HG03439 (cell line): ENCODE measurements at regions not wholly inside any gene's neighbourhood (a gene's known extent, or its start where the extent isn't known, plus 50 kb on each side); places are given as distances from the start of the nearest gene placed in this dataset.
"Not testable (repeated sequence)": the region's sequence is repeated elsewhere in the genome, so short reads cannot be mapped to it uniquely, and the experiment has no call there.

ENCODE experiments used
- ATAC-seq: cut with Tn5 transposase; IDR thresholded peaks from one replicate; pipeline ENCODE4 v1.9.1; 2021; ENCODE audit warnings: mild to moderate bottlenecking, moderate library complexity; ENCODE audit not compliant: unreplicated experiment

GRCh38 chr2:4029081-4029480, 325.7 kb downstream of the DCDC2C start:
- ATAC-seq = no peak

DNA sequence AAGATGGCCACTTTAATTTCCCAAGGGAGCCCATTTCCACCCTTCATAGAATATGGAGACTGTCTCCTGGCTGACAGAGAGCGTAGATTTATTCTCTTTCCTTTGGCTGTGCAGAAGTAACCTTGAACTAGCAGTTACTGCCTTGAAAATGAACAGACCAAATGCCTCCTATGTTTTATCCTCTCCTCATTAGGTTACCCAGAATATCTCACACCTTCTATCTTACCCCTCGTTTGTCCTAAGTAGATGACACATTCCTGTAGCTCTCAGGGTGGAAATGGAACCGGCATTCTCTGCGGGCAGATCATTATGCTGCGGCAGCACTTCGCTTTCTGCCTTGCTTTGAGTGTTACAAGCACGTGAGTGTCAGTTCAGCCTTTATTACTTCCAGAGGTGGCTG, 336.5 kb downstream of the DCDC2C start:
- no peak for ATAC-seq

GRCh38 chr2:4047961-4048891, 344.9 kb downstream of the DCDC2C start:
- no peak for ATAC-seq

DNA sequence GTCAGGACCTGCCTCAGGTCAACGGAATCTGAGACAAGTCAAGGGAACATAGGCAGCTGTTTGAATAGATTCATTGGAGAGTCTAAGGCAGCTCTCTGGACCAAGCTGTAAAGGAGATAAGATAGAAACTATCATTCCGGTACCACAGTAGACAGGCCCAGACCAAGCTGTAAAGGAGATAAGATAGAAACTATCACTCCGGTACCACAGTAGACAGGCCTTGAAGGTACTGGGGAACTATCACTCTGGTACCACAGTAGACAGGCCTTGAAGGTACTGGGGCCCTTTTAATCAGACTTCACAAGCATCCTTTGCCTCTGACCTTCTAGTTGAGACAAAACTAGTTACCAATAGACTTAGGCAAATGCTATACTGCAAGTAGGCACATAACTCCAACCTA, 346.1 kb downstream of the DCDC2C start:
- ATAC-seq = no peak

DNA sequence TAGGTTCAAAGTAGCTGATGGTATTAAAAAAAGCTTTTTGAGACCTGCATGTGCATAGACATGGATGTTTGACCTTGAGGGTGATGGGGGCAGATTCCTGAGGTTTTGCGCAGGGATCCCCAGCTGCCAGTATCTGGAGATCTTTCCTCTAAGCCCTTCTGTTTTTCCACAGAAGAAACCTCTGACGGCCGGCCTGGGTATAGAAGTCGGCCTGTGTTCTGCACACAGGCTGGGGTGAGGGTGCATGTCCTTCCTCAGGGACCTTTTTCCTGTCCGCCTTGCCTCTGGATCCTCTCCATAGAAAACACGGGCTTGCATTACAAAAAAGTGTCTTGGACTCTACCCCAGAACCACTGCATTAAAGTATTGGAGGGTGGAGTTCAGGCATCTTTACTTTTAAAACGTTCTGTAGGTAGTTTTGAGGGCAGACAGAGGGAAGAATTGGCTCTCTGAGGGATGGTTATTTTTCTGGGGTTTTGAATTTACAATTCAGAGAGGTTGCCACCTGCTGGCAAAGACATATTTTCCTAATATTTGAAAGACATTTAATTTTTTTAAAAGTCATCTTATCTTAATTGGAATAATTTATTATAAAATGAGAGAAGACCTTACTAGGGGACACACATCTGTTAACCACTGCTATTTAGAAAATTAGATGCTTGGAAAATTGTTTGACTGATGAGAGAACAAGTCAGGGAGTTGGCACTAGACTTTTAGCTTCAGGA, 350.6 kb downstream of the DCDC2C start:
- ATAC-seq = no peak

DNA sequence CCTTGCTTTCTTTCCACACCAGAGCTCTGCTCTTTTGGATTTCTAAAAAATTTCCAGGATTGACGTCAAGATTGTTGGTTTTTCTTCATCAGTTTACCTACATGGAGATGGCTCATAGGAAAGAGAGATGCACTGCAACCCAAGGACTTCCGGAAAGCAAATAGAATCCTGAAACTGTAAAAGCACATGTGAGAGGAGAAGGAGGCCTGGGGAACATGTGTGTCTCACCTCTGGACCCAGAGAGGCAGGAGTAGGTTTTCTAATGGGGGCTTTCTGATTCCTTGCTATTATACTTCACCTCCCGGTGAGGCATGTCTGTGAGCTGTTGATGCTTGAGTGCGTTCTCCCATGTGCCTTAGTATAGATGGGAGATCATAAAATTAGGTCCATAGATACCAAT, 362.8 kb downstream of the DCDC2C start:
- no peak for ATAC-seq

DNA sequence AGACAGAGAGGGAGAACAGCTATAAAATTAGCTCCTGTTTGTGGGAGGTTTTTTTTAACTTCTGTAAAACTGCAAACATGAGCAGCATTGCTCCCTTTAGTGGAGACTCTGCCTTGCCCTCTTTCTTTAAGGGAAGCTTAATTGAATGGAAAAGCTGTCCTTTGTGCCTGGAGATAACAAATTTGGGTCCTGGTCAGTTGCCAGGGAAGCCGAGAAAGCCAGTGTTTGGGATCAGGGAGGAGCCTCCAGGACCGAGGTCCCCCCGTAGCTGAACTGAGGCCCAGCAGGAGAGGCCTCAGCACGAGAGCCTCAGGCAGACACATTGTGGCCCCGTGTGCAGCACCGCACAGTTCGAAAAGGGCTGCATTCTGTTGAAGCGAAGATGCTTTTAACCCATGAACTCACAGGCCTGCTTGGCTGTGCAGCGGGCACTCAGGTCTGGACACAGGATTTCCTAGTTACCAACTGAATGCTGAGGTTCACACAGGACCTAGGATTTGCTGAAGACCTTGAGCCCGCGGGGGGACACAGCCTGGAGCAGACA, 369.7 kb downstream of the DCDC2C start:
- ATAC-seq = no peak

DNA sequence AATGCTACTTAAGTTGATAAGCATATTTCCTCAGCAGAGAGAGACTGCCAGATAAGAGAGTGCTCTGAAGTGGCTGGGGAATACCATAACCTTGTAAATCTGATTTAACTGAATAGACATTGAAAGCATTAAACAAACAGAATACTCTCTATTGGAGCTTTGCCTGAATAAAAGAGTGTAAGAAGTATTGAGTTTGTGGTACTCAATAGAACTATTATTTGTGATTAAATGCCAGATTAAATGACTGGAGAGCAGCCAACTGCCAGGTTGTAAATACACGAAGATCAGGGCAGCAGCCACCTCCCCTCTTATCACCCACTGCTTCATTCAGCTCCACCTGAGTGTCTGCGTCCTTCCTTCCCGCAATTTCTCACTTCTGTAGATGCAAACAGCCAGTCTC, 373.6 kb downstream of the DCDC2C start:
- ATAC-seq = no peak

GRCh38 chr2:4085186-4085585, 381.8 kb downstream of the DCDC2C start:
- ATAC-seq = no peak

GRCh38 chr2:4090668-4091630, 387.6 kb downstream of the DCDC2C start:
- ATAC-seq = no peak

- ATAC-seq = no peak
Measured at GRCh38 chr2:4091869-4092268, 388.5 kb downstream of the DCDC2C start.

DNA sequence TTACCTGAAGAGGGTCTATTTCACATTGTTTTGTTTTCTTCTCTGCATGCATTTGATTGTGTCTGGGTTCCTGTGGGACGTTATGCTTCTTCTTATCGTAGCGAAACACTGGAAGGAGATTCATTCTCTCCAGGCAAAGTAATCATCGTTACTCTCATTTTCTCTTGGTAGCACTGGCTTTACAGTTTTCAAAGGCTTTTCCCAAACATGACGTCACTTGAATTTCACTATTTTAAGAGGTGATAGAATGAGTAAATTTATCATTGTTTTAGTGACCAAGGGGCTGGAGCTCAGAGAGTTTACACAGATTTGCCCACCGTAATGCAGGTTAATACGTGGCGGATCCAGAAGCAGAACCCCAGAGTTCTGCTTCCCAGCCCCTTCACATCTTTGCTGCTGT, 391.4 kb downstream of the DCDC2C start:
- ATAC-seq = no peak

DNA sequence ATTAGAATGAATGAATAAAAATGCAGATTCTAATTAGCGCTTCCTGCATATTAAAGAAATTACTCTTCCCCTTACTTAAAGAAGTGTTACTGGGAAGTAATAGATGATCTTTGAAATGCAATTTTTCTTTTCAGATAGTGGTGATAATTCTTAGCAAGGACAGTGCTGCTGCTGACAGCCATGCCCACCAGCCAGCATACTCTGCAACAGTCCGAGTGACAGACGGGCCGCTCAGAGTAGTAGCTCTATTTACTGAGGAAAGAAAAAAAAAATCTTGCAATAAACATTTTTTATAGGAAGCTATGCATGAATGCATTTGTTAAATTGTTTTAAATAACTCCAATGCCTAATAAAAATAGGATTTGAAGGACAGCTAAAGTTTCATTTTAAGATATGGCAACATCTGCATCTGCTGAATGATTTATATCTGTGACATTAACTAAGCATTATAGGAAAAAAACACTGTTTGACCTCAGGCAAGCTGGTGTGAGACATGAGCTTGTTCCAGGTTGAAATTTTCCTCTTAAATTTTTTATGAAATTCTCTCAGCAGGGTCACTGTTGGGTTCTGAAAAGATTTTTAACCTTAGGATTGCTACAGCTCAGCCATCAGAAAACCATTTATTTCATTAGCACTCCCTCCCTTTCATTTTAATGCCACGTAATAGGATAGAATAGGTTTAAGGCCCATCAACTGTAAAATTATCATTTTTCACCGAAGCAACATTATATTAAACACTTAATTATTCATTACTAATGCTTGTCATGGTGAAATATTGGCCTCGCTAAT, 393.8 kb downstream of the DCDC2C start:
- ATAC-seq = no peak

DNA sequence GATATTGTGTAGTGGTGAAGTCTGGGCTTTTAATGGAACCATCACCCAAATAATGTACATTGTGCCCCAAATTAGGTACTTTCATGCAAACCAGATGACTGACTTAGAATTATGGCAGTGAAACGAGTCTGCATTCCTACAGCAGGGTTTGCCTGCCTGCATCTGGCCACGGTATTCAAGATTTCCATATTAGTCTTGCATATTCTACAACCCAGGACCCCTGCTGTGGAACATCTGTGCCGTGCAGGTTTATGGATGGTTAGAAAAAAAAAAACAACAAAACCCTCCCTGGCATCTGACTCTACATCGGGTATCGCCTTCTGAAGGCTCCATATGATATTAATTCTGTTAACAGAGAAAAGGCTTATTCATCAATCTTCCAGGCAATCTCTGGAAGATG, 394.8 kb downstream of the DCDC2C start:
- no peak for ATAC-seq

GRCh38 chr2:4101936-4102335, 398.6 kb downstream of the DCDC2C start:
- no peak for ATAC-seq

DNA sequence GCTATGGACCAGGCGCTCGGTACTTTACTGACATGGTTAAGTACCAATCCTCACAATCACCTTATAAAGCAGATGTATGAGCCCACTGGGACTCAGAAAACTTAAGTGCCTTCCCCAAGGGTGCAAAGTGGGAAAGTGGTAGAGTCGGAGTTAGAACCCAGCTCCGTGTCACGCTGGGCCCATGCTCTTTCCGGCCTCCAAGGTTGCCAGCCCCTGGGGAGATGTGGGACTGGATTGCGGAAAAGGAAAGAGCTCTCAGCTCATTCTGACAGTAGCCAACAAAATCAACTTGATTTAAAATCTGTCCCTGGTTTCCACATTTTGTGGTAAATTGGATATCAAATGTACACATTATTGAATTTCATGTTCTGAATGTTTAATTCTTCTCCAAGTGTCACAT, 403.8 kb downstream of the DCDC2C start:
- ATAC-seq = no peak

- no peak for ATAC-seq
Measured at GRCh38 chr2:4110273-4110672, 406.9 kb downstream of the DCDC2C start.

DNA sequence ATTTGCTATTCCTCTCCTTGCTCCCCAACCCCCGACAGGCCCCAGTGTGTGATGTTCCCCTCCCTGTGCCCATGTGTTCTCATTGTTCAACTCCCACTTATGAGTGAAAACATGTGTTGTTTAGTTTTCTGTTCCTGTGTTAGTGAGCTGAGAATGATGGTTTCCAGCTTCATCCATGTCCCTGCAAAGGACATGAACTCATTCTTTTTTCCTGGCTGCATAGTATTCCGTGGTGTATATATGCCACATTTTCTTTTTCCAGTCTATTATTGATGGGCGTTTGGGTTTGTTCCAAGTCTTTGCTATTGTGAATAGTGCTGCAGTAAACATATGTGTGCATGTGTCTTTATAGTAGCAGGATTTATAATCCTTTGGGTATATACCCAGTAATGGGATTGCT, 412.1 kb downstream of the DCDC2C start:
- not testable (repeated sequence) for ATAC-seq

- no peak for ATAC-seq
Measured at GRCh38 chr2:4122726-4123125, 419.4 kb downstream of the DCDC2C start.

GRCh38 chr2:4130651-4131050, 427.3 kb downstream of the DCDC2C start:
- no peak for ATAC-seq
